ENCODE measurements at regions not wholly inside any gene's neighbourhood (a gene's known extent, or its start where the extent isn't known, plus 50 kb on each side); places are given as distances from the start of the nearest gene placed in this dataset.

GRCh38 chr5:93099902-93100347 is 481.1 kb downstream of the NR2F1-AS1 start:
- DNase-seq = peak; percentile 32

- no peak for DNase-seq
Observed at GRCh38 chr5:93096561-93096960, 484.5 kb downstream of the NR2F1-AS1 start.

DNA sequence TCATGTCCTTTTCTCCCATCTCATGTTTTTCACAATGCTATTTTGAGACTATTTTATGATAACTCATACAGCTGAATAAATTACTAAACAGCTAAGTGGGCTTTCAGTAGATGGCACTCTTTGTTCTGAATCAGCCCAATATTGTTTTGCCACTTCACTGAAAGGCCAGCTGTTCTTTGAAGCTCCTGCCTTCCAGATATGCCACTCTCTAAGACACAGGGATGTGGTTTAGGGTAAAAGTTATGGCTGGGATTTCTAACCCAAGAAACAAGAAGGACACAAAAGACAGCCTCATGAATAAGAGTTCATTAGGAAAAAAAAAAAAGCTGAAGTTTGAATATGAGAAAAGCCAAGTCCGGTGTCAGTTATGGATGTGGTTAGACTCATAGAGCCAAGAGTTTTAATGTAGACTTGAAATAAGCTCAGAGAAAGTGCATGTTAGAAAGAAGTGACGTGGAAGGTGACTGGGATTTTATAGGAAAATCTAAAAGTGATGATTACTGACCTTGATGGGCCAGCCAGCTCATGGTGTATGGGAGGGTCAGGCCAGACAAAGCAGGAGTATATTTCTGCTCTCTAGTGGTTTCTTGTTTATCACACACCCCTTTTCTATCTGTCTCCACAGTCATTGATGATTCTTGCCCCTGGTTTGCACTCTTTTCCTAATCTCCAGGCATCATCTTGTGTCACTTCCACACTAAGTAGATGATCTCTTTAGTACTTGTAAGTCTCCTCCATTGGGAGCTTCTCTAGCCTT is 488.5 kb downstream of the NR2F1-AS1 start:
- peak; percentile 48 for DNase-seq

DNA sequence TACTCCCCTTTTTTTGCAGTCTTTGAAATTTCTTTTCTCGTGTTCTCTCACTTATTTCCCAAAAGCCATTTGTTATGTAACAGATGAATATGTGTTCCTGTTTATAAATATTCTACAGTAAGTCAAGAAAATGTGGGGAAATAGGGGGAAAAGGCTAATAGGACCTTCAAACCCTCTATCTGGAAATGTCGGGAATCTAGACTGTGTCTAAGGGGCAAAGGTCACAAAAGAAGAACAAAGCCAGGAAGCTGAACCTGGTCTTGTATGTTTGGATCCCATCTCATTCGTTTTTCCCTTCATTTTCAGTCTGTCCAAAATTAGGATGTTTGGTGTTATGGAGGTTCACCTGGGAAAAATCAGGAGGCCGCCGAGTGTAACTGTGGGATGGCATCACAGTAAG is 490.3 kb downstream of the NR2F1-AS1 start:
- DNase-seq = no peak

DNA sequence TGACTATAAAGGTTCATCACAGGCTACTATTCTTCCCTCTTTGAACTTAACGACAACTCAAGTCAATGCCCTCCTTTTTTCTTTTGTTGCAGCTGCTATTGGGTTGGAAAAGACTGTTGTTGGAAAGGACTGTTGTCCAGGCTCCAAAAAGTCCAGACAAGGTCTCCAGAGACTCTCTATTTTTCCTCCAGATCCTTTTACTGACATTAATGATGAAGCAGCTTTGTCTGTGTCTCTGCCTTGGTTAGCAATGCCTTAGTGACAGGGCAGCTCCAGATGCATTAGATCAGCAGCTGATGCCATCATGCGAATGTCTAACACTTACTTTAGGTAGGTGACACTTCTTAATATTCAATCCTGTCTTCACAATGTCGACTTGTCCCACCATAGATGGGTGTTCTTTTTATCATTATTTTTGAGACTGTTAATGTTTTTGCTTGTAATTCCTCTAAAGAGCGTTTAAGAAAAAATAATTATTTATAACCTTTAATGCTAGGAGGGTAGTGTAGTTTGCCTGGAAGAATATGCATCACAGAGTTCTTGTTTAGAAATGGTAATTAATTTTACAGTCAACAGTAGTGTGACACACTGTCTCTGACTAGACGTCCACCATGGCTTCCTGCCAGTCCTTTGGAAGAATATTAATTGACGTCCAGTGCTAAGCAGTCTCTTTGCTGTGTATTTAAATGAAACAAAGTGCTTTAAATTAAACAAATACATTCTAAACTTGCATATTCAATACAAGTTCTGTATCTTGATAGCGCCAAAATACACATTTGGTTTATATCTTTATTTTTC is 492.2 kb downstream of the NR2F1-AS1 start:
- DNase-seq = no peak

DNA sequence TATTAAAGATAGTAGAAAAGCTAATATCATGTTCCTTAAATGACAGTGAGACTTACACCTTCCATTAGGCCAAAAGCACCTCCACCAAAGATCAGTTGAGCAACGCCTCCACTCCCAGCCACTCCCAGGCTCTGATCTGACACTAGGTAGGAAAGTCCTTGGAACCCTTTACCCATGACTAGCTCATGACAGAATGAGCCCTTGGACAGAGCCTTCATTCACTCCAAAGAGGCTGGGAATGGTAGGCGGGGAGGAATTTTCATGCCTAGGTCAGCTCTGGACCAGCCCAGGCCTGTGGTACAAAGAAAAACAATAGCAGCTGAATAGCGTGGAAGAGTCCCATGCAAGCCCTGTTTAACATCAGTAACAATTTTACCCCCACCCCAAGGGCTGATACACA is 493.7 kb downstream of the NR2F1-AS1 start:
- DNase-seq = no peak

GRCh38 chr5:93082981-93083380 is 498.0 kb downstream of the NR2F1-AS1 start:
- DNase-seq = no peak

GRCh38 chr5:93079046-93079445 is 502.0 kb downstream of the NR2F1-AS1 start:
- no peak for DNase-seq

DNA sequence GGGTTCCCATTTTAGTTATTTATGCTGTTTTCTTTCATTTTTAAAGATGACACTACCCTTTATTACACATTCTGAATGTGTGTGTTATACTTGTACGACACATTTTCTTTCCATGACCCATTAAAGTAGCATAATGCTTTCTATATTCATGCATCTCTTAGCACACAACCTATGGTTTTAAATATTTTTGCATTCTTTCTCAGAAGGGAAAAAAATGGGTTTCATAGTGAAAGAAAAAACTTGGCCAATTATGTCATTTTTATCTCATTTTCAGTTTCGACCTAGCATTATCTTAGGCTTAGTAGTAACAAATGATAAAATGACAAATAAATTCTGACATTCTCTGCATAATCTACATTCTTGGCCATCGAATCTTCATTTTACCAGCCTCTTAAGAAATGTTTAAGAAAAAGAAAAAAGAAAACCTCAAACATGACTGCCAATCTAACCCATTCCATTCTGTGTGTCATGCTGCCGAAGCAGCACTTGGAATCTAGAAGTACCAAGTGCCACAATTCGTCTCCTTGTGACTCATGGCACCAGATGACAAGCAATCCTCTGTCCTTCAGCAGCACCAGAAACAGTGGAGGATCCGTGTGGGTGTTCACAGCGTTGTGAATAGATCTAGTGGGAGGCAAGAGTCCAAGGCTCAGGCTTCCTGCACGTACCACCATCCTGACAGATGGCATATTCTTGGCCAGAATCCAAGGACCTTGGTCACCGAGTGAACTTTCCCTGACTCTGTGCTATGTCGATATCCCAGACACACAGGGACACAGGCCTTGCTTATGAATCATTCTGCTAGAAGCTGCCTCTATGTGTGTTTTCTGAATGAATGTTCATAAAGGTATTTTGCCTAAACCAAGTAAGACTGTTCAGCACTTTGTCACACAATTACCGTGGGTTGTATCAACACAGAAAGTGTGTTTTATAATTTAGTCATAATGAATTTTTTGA is 502.7 kb downstream of the NR2F1-AS1 start:
- DNase-seq = peak; percentile 97

DNA sequence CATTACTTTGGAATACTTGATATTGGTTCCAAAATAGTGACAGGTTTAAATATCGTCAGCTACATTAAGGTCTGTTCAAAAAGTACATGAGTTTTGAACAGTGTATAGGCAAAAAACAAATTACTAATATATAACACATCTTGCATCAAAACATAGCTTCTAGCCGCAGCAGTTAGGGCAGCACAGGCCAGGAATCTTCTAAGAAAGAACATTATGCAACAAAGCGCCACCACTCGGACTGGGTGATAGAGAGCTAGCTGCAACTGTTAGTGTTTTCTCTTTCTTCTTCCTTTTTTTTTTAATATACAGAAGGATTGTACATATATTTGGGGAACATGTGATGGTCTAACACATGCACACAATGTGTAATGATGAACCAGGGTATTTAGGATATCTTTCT is 504.5 kb downstream of the NR2F1-AS1 start:
- no peak for DNase-seq

GRCh38 chr5:93076096-93076495 is 504.9 kb downstream of the NR2F1-AS1 start:
- DNase-seq = peak; percentile 40

- DNase-seq = no peak
Observed at GRCh38 chr5:93073547-93073946, 507.5 kb downstream of the NR2F1-AS1 start.

- peak; percentile 56 for DNase-seq
Observed at GRCh38 chr5:93072831-93073459, 508.1 kb downstream of the NR2F1-AS1 start.

DNA sequence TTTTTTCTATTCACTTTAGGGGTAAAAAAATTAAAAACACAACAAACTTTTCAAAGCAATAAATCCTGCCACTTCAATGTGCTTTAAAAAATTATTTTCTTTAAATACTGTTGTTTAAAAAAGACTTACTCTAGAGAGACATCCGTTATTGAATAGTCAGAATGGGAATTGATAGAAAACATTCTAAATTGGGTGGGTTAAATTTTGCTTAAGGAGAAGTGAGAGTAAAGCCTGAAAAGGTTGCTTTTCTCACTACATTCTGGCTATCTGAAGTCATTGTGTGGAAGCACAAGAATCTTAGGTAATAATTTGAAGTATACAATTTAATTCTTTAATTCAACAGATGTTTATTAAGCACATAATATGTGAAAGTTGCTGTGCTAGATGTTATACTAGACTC is 509.3 kb downstream of the NR2F1-AS1 start:
- DNase-seq = no peak

DNA sequence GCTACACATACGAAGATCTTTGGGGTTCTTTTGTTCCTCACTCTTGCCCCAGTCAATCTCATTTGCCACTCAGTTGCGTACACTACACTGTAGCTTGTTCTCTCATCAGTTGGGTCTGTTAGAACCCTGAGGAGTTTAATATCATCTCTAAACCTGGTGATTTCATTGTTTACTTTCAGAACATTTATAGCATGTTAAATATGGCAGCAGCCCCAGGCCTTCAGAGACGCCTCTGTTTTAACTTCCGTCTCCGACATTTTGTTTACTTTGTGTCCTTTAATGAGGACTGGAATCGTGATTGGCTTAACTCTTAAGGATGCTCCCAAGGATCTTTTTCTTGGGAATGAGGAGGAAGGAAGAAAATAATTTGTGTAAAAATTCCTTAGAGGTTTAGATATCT is 510.1 kb downstream of the NR2F1-AS1 start:
- no peak for DNase-seq

DNA sequence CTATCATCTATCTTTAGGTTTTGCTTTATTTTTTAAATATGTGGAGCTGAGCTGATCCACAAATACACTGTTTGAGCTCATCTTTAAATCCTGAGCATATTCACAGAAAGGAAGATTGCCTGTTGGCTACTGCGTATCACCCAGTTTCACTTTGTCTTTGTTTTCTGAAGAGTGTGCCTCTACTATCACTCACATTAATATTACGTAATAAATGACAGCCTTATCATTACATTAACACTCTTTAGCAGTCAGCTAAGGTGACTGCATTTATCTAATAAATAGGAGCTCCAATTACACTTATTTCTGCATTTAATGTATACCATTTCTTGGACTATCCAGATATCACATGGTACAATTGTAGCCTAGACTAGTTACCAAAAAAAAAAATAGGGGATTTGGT is 511.7 kb downstream of the NR2F1-AS1 start:
- no peak for DNase-seq

- DNase-seq = peak; percentile 17
Observed at GRCh38 chr5:93062548-93062947, 518.5 kb downstream of the NR2F1-AS1 start.

- DNase-seq = peak; percentile 72
Observed at GRCh38 chr5:93058309-93058708, 522.7 kb downstream of the NR2F1-AS1 start.

DNA sequence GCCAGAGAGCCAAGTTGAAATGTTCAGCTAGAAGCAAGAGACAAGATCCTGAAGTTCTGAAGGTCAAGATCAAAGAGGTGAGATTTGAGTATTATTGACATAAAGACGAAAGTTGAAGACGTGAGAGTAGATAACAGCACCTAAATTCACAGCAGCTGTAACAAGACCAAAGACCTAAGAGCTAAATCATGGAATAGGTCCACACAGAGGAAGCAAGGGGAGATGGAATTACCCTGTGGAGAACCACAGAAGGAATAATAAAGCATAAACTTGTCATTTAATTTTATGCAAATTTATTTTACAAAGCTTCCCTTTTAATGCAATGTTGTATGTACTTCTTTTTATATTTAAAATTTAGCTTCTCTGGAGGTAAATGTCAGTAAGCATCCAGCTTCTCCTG is 523.7 kb downstream of the NR2F1-AS1 start:
- no peak for DNase-seq

GRCh38 chr5:93055971-93056370 is 525.0 kb downstream of the NR2F1-AS1 start:
- no peak for DNase-seq

GRCh38 chr5:93055561-93055960 is 525.5 kb downstream of the NR2F1-AS1 start:
- no peak for DNase-seq

All from fibroblast of skin of scalp (primary cell).